ENCODE measurements at regions not wholly inside any gene's neighbourhood (a gene's known extent, or its start where the extent isn't known, plus 50 kb on each side); places are given as distances from the start of the nearest gene placed in this dataset.

GRCh38 chr5:143693651-143694252 is 118.2 kb upstream of the HMHB1 start:
- DNase-seq, result no peak

- no peak for DNase-seq
Measured at GRCh38 chr5:143692342-143692741, 119.6 kb upstream of the HMHB1 start.

- DNase-seq, result no peak
Measured at GRCh38 chr5:143691945-143692290, 120.0 kb upstream of the HMHB1 start.

GRCh38 chr5:143691287-143691944 is 120.5 kb upstream of the HMHB1 start:
- no peak for DNase-seq

GRCh38 chr5:143687604-143688003 is 124.4 kb upstream of the HMHB1 start:
- no peak for DNase-seq

GRCh38 chr5:143685246-143685815 is 126.6 kb upstream of the HMHB1 start:
- no peak for DNase-seq

- no peak for DNase-seq
Measured at GRCh38 chr5:143683459-143683858, 128.5 kb upstream of the HMHB1 start.

- no peak for DNase-seq
Measured at GRCh38 chr5:143682929-143683386, 129.0 kb upstream of the HMHB1 start.

- DNase-seq, result no peak
Measured at GRCh38 chr5:143682246-143682905, 129.6 kb upstream of the HMHB1 start.

- DNase-seq, result no peak
Measured at GRCh38 chr5:143680672-143681259, 131.2 kb upstream of the HMHB1 start.

- no peak for DNase-seq
Measured at GRCh38 chr5:143679777-143680176, 132.2 kb upstream of the HMHB1 start.

GRCh38 chr5:143678148-143678905 is 133.6 kb upstream of the HMHB1 start:
- DNase-seq, result no peak

- DNase-seq, result no peak
Measured at GRCh38 chr5:143677403-143677802, 134.6 kb upstream of the HMHB1 start.

GRCh38 chr5:143676802-143677201 is 135.2 kb upstream of the HMHB1 start:
- no peak for DNase-seq

GRCh38 chr5:143674469-143674786 is 137.5 kb upstream of the HMHB1 start:
- DNase-seq, result no peak

- DNase-seq, result no peak
Measured at GRCh38 chr5:143673676-143674468, 138.1 kb upstream of the HMHB1 start.

- DNase-seq, result no peak
Measured at GRCh38 chr5:143672806-143673205, 139.2 kb upstream of the HMHB1 start.

- DNase-seq, result no peak
Measured at GRCh38 chr5:143671674-143672569, 140.0 kb upstream of the HMHB1 start.

GRCh38 chr5:143671021-143671420 is 140.9 kb upstream of the HMHB1 start:
- no peak for DNase-seq

GRCh38 chr5:143665866-143666265 is 146.1 kb upstream of the HMHB1 start:
- DNase-seq, result no peak

Measured in anterior cingulate cortex (tissue), 58 donors.